HEK293 (cell line): ENCODE measurements at regions not wholly inside any gene's neighbourhood (a gene's known extent, or its start where the extent isn't known, plus 50 kb on each side); places are given as distances from the start of the nearest gene placed in this dataset.

Experiments used
- CTCF ChIA-PET: fragments of 350-600 bp; formaldehyde crosslinking; extraction: SDS; loops from one replicate; lab custom pipeline; 2021; ENCODE audit warnings: antibody characterized with exemption; lab: Yijun Ruan, JAX
- POLR2A ChIA-PET: fragments of 300-600 bp; formaldehyde crosslinking; extraction: SDS; loops from one replicate; lab custom pipeline; 2020; ENCODE audit warnings: antibody characterized with exemption, inconsistent platforms; lab: Yijun Ruan, JAX
- H3K27ac ChIP-seq: fragments of 200-500 bp; sonication (Bioruptor generic); 2 replicates; pipeline ENCODE4 v1.5.1; 2014; ENCODE audit warnings: low read depth, low read length, control low read depth, inconsistent platforms; ENCODE audit errors: extremely low read depth
- H3K36me3 ChIP-seq, 2 experiments: fragments of 200-500 bp in 1 of 2; sonication (Bioruptor generic) in 1 of 2; 1 replicate in 1 of 2; 2 replicates in 1 of 2; pipeline ENCODE4 v1.5.1; 2014 to 2017; ENCODE audit warnings: inconsistent platforms in 2 of 2, low read length in 2 of 2; ENCODE audit not compliant: control insufficient read depth in 2 of 2, insufficient read depth in 1 of 2
- H3K4me1 ChIP-seq: fragments of 200-500 bp; sonication (Bioruptor generic); 2 replicates; pipeline ENCODE4 v1.5.1; 2014; ENCODE audit warnings: mild to moderate bottlenecking, low read length, inconsistent platforms; ENCODE audit not compliant: control insufficient read depth, insufficient read depth
- H3K4me3 ChIP-seq: 2 replicates; pipeline ENCODE4 v1.5.1; 2011; ENCODE audit warnings: low read depth, mild to moderate bottlenecking, control low read depth, low read length, moderate library complexity
- H3K9me3 ChIP-seq: fragments of 200-500 bp; sonication (Bioruptor generic); 2 replicates; pipeline ENCODE4 v1.5.1; 2014; ENCODE audit warnings: low read depth, low read length, inconsistent platforms; ENCODE audit not compliant: control insufficient read depth, insufficient read depth
- BCL6B ChIP-seq: fragments of 450-650 bp; formaldehyde crosslinking; IDR thresholded peaks from 2 replicates; pipeline ENCODE4 v1.5.1; 2017; ENCODE audit warnings: missing biosample characterization, missing genetic modification characterization
- ELK4 ChIP-seq: IDR thresholded peaks from 2 replicates; pipeline ENCODE4 v1.6.1; 2011; ENCODE audit warnings: mild to moderate bottlenecking, low read depth, low read length, borderline replicate concordance
- MEIS1 ChIP-seq: sonication (generic); formaldehyde crosslinking; IDR thresholded peaks from 2 replicates; pipeline ENCODE4 v1.8.1; 2022; ENCODE audit warnings: missing genetic modification reagents, mild to moderate bottlenecking, borderline replicate concordance
- SCRT1 ChIP-seq: fragments of 450-650 bp; formaldehyde crosslinking; IDR thresholded peaks from 2 replicates; pipeline ENCODE4 v1.5.1; 2016; ENCODE audit warnings: missing biosample characterization, missing genetic modification characterization, borderline replicate concordance
- SP2 ChIP-seq: fragments of 450-650 bp; formaldehyde crosslinking; IDR thresholded peaks from 2 replicates; pipeline ENCODE4 v1.5.1; 2016; ENCODE audit warnings: missing biosample characterization, missing genetic modification characterization
- SP7 ChIP-seq: fragments of 450-650 bp; formaldehyde crosslinking; IDR thresholded peaks from 2 replicates; pipeline ENCODE4 v1.5.1; 2016; ENCODE audit warnings: missing biosample characterization, missing genetic modification characterization
- ZBTB21 ChIP-seq: fragments of 450-650 bp; formaldehyde crosslinking; IDR thresholded peaks from 2 replicates; pipeline ENCODE4 v1.5.1; 2017; ENCODE audit warnings: missing biosample characterization, missing genetic modification characterization
- ZBTB6 ChIP-seq: fragments of 450-650 bp; formaldehyde crosslinking; IDR thresholded peaks from 2 replicates; pipeline ENCODE4 v1.5.1; 2017; ENCODE audit warnings: missing biosample characterization, missing genetic modification characterization
- ZNF19 ChIP-seq: fragments of 450-650 bp; formaldehyde crosslinking; IDR thresholded peaks from 2 replicates; pipeline ENCODE4; 2016; ENCODE audit warnings: missing biosample characterization, missing genetic modification characterization, low read depth
- ZNF211 ChIP-seq: fragments of 450-650 bp; formaldehyde crosslinking; IDR thresholded peaks from 2 replicates; pipeline ENCODE4 v1.5.1; 2016; ENCODE audit warnings: low read depth, missing biosample characterization, missing genetic modification characterization
- ZNF274 ChIP-seq, 2 experiments: fragments of 200-500 bp in 1 of 2; fragments of 450-650 bp in 1 of 2; sonication (Bioruptor generic) in 1 of 2; formaldehyde crosslinking in 1 of 2; IDR thresholded peaks; 2 replicates each; pipeline versions ENCODE4 v1.5.1 to v1.6.1; 2014 to 2016; ENCODE audit warnings: borderline replicate concordance in 1 of 2, inconsistent platforms in 1 of 2, low read length in 1 of 2, missing biosample characterization in 1 of 2, missing genetic modification characterization in 1 of 2
- ZNF280C ChIP-seq: fragments of 450-650 bp; formaldehyde crosslinking; IDR thresholded peaks from 2 replicates; pipeline ENCODE4 v1.5.1; 2016; ENCODE audit warnings: missing biosample characterization, missing genetic modification characterization
- ZNF362 ChIP-seq: fragments of 450-650 bp; formaldehyde crosslinking; IDR thresholded peaks from 2 replicates; pipeline ENCODE4 v1.5.1; 2016; ENCODE audit warnings: missing biosample characterization, missing genetic modification characterization
- ZNF398 ChIP-seq: fragments of 450-650 bp; formaldehyde crosslinking; IDR thresholded peaks from 2 replicates; pipeline ENCODE4 v1.5.1; 2017; ENCODE audit warnings: missing biosample characterization, missing genetic modification characterization
- ZNF426 ChIP-seq: fragments of 450-650 bp; formaldehyde crosslinking; IDR thresholded peaks from 2 replicates; pipeline ENCODE4 v1.5.1; 2017; ENCODE audit warnings: missing biosample characterization, missing genetic modification characterization, mild to moderate bottlenecking, inconsistent platforms, moderate library complexity
- ZNF433 ChIP-seq: fragments of 450-650 bp; formaldehyde crosslinking; IDR thresholded peaks from 2 replicates; pipeline ENCODE4 v1.5.1; 2016; ENCODE audit warnings: missing biosample characterization, missing genetic modification characterization, low read depth
- ZNF514 ChIP-seq: fragments of 450-650 bp; formaldehyde crosslinking; IDR thresholded peaks from 2 replicates; pipeline ENCODE4 v1.5.1; 2016; ENCODE audit warnings: missing biosample characterization, missing genetic modification characterization
- ZNF571 ChIP-seq: fragments of 450-650 bp; formaldehyde crosslinking; IDR thresholded peaks from 2 replicates; pipeline ENCODE4 v1.5.0; 2017; ENCODE audit warnings: missing biosample characterization, missing genetic modification characterization
- ZNF585B ChIP-seq: fragments of 450-650 bp; formaldehyde crosslinking; IDR thresholded peaks from 2 replicates; pipeline ENCODE4 v1.5.1; 2016; ENCODE audit warnings: missing biosample characterization, missing genetic modification characterization
- ZNF645 ChIP-seq: fragments of 450-650 bp; formaldehyde crosslinking; IDR thresholded peaks from 2 replicates; pipeline ENCODE4; 2016; ENCODE audit warnings: missing biosample characterization, missing genetic modification characterization
- ZNF660 ChIP-seq: fragments of 450-650 bp; IDR thresholded peaks from 2 replicates; pipeline ENCODE4 v1.5.1; 2018; ENCODE audit warnings: missing biosample characterization, mild to moderate bottlenecking, missing genetic modification characterization
- ZNF701 ChIP-seq: fragments of 450-650 bp; formaldehyde crosslinking; IDR thresholded peaks from 2 replicates; pipeline ENCODE4 v1.5.1; 2016; ENCODE audit warnings: missing biosample characterization, missing genetic modification characterization
- ZNF791 ChIP-seq: fragments of 450-650 bp; formaldehyde crosslinking; IDR thresholded peaks from 2 replicates; pipeline ENCODE4 v1.5.1; 2016; ENCODE audit warnings: missing biosample characterization, missing genetic modification characterization

- CTCF ChIA-PET, result no interaction called here
- H3K9me3 ChIP-seq, result no peaks in the 10 kb centered on the region
- no peaks in the 10 kb centered on the region for H3K36me3 ChIP-seq
- H3K4me3 ChIP-seq, result no peak overlapping the region
- TF ChIP-seq ZBTB6 (tag by site-specific recombination) (no peak), ZNF19 (tag by site-specific recombination) (no peak), ZNF274 (IDR thresholded peaks at IDR 0.05; ENCODE audit: low read length) (no peak), ZNF274 (tag by site-specific recombination; IDR thresholded peaks at IDR 0.05; ENCODE audit: borderline replicate concordance) (no peak), ZBTB21 (no peak), ZNF211 (tag by site-specific recombination) (no peak), ZNF571 (tag by site-specific recombination) (no peak), BCL6B (tag by site-specific recombination) (no peak)
- TF ChIP-seq, all 188 proteins: peak for 0
- no peak overlapping the region for H3K27ac ChIP-seq
- POLR2A ChIA-PET, result no interaction called here
- H3K4me1 ChIP-seq, result no peaks in the 10 kb centered on the region
These were observed 274.4 kb downstream of the MATN1 start for GRCh38 chr1:30449003-30449402.

GRCh38 chr1:30447701-30448100, 275.7 kb downstream of the MATN1 start:
- H3K9me3 ChIP-seq, result no peaks in the 10 kb centered on the region
- H3K27ac ChIP-seq, result no peak overlapping the region
- no peaks in the 10 kb centered on the region for H3K4me1 ChIP-seq
- H3K4me3 ChIP-seq, result no peak overlapping the region
- H3K36me3 ChIP-seq, result no peaks in the 10 kb centered on the region
- CTCF ChIA-PET, result interaction anchor here (0.7 kb wide), 1 partner anchor 1201 kb away, joined by 3 read pairs; no protein-coding TSS in a partner anchor
- POLR2A ChIA-PET, result no interaction called here
- TF ChIP-seq ZNF280C (tag by site-specific recombination) (no peak), ZNF791 (tag by site-specific recombination) (no peak), ZNF433 (tag by site-specific recombination) (no peak), ZNF514 (tag by site-specific recombination) (no peak), ELK4 (no peak), MEIS1 (CRISPR knock-in tag) (no peak), ZNF701 (tag by site-specific recombination) (no peak), ZNF398 (tag by site-specific recombination) (no peak), ZNF426 (tag by site-specific recombination) (no peak), ZNF362 (tag by site-specific recombination) (no peak), SP2 (tag by site-specific recombination) (no peak), SP7 (tag by site-specific recombination) (no peak), BCL6B (tag by site-specific recombination) (no peak), ZNF585B (tag by site-specific recombination) (no peak), SCRT1 (no peak), ZNF660 (tag by site-specific recombination) (no peak), ZNF645 (tag by site-specific recombination) (no peak)
